IMR-90 (cell line): ENCODE measurements at regions not wholly inside any gene's neighbourhood (a gene's known extent, or its start where the extent isn't known, plus 50 kb on each side); places are given as distances from the start of the nearest gene placed in this dataset.

Experiments used
- ATAC-seq: fragments of 200-7000 bp; cut with Tn5 transposase; 2 replicates; pipeline ENCODE4 v1.9.1; 2020; ENCODE audit warnings: low read depth, mild to moderate bottlenecking, moderate library complexity
- BruUV-seq: library from RNA; stranded (reverse); fragments of 400-500 nt; replicated peaks from 2 replicates; lab custom pipeline; 2021; lab: Mats Ljungman, UMichigan
- CTCF ChIA-PET: fragments of 300-600 bp; formaldehyde crosslinking; extraction: SDS; loops from one replicate; lab custom pipeline; 2021; ENCODE audit warnings: antibody characterized with exemption; lab: Yijun Ruan, JAX
- POLR2A ChIA-PET: fragments of 300-600 bp; sonication (Branson Sonifier 250); formaldehyde crosslinking; loops from one replicate; lab custom pipeline; 2022; ENCODE audit warnings: antibody characterized with exemption; ENCODE audit not compliant: unreplicated experiment; lab: Charles Lee
- DNase-seq: peaks from one replicate; pipeline ENCODE4 v3.0.0; 2013
- H2AFZ ChIP-seq: replicated peaks from 2 replicates; pipeline ENCODE3; 2013; ENCODE audit warnings: low read length, mild to moderate bottlenecking; ENCODE audit not compliant: poor library complexity
- H2AK5ac ChIP-seq: 2 replicates; pipeline ENCODE4 v1.6.1; 2013; ENCODE audit warnings: low read depth, low read length, inconsistent platforms
- H2AK9ac ChIP-seq: replicated peaks from 2 replicates; pipeline ENCODE3; 2013; ENCODE audit warnings: mild to moderate bottlenecking, low read depth, low read length, moderate library complexity; ENCODE audit not compliant: poor library complexity
- H2BK120ac ChIP-seq: 2 replicates; pipeline ENCODE4 v1.6.1; 2013; ENCODE audit warnings: low read depth, low read length, inconsistent platforms
- H2BK15ac ChIP-seq: 3 replicates; pipeline ENCODE4 v1.6.1; 2013; ENCODE audit warnings: low read depth, low read length, inconsistent platforms
- H2BK20ac ChIP-seq: 2 replicates; pipeline ENCODE4 v1.6.1; 2013; ENCODE audit warnings: low read depth, mild to moderate bottlenecking, inconsistent platforms, low read length, moderate library complexity
- H2BK5ac ChIP-seq: 2 replicates; pipeline ENCODE4 v1.6.1; 2013; ENCODE audit warnings: mild to moderate bottlenecking, low read depth, low read length, inconsistent platforms; ENCODE audit not compliant: poor library complexity, severe bottlenecking
- H3K14ac ChIP-seq: replicated peaks from 2 replicates; pipeline ENCODE4 v1.6.1; 2013; ENCODE audit warnings: low read depth, low read length, inconsistent platforms
- H3K18ac ChIP-seq: 2 replicates; pipeline ENCODE4 v1.6.1; 2013; ENCODE audit warnings: low read depth, low read length, control low read depth
- H3K23ac ChIP-seq: 2 replicates; pipeline ENCODE4 v1.6.1; 2013; ENCODE audit warnings: low read depth, low read length, inconsistent platforms
- H3K27ac ChIP-seq: 2 replicates; pipeline ENCODE4 v1.5.1; 2013; ENCODE audit warnings: mild to moderate bottlenecking, control low read depth, low read length; ENCODE audit not compliant: insufficient read depth
- H3K27me3 ChIP-seq: 2 replicates; pipeline ENCODE4 v1.6.1; 2013; ENCODE audit warnings: low read length; ENCODE audit not compliant: control insufficient read depth, insufficient read depth
- H3K36me3 ChIP-seq: 2 replicates; pipeline ENCODE4 v1.6.1; 2013; ENCODE audit warnings: low read length, mixed read lengths; ENCODE audit not compliant: control insufficient read depth, insufficient read depth
- H3K4ac ChIP-seq: 2 replicates; pipeline ENCODE4 v1.6.1; 2013; ENCODE audit warnings: low read depth, low read length, inconsistent platforms
- H3K4me1 ChIP-seq: 2 replicates; pipeline ENCODE4 v1.6.1; 2013; ENCODE audit warnings: low read length, mixed read lengths; ENCODE audit not compliant: control insufficient read depth, insufficient read depth
- H3K4me2 ChIP-seq: 2 replicates; pipeline ENCODE4 v1.6.1; 2013; ENCODE audit warnings: low read depth, mild to moderate bottlenecking, control low read depth, low read length, moderate library complexity
- H3K4me3 ChIP-seq: 2 replicates; pipeline ENCODE4 v1.5.1; 2013; ENCODE audit warnings: low read depth, mild to moderate bottlenecking, control low read depth, low read length, moderate library complexity; ENCODE audit not compliant: insufficient read depth
- H3K56ac ChIP-seq: 2 replicates; pipeline ENCODE4 v1.6.1; 2013; ENCODE audit warnings: low read length, inconsistent platforms; ENCODE audit not compliant: insufficient read depth; ENCODE audit errors: extremely low read depth
- H3K79me1 ChIP-seq, 2 experiments: 2 replicates each; pipeline ENCODE4 v1.6.1; 2013; ENCODE audit warnings: low read length in 2 of 2, inconsistent platforms in 1 of 2, low read depth in 1 of 2
- H3K9ac ChIP-seq: 2 replicates; pipeline ENCODE4 v1.6.1; 2013; ENCODE audit warnings: low read depth, low read length, control low read depth
- H3K9me1 ChIP-seq: 2 replicates; pipeline ENCODE4 v1.6.1; 2013; ENCODE audit warnings: low read length, inconsistent platforms; ENCODE audit not compliant: insufficient read depth
- H3K9me3 ChIP-seq: 2 replicates; pipeline ENCODE4 v1.6.1; 2013; ENCODE audit warnings: low read length; ENCODE audit not compliant: control insufficient read depth, insufficient read depth
- H4K20me1 ChIP-seq: 2 replicates; pipeline ENCODE4 v1.6.1; 2013; ENCODE audit warnings: low read length, inconsistent platforms; ENCODE audit not compliant: insufficient read depth
- H4K5ac ChIP-seq: 2 replicates; pipeline ENCODE4 v1.6.1; 2013; ENCODE audit warnings: mild to moderate bottlenecking, low read depth, low read length, control low read depth
- H4K8ac ChIP-seq, 2 experiments: 2 replicates each; pipeline ENCODE4 v1.6.1; 2013; ENCODE audit warnings: low read depth in 2 of 2, low read length in 2 of 2, control low read depth in 1 of 2, inconsistent platforms in 1 of 2
- H4K91ac ChIP-seq: 2 replicates; pipeline ENCODE4 v1.6.1; 2013; ENCODE audit warnings: low read depth, low read length, inconsistent platforms; ENCODE audit not compliant: insufficient read depth
- CEBPB ChIP-seq: IDR thresholded peaks from 2 replicates; pipeline ENCODE4 v1.6.1; 2012; ENCODE audit warnings: low read depth, low read length, improper control_type of control experiment
- FOS ChIP-seq: fragments of 150-350 bp; IDR thresholded peaks from 2 replicates; pipeline ENCODE4 v1.6.1; 2016; ENCODE audit warnings: low read depth, low read length
- MAFK ChIP-seq: IDR thresholded peaks from 2 replicates; pipeline ENCODE4 v1.6.1; 2012; ENCODE audit warnings: low read depth, low read length, improper control_type of control experiment
- NFE2L2 ChIP-seq: fragments of 150-350 bp; IDR thresholded peaks from 2 replicates; pipeline ENCODE4 v1.6.1; 2016; ENCODE audit warnings: low read depth, mild to moderate bottlenecking, low read length
- RAD21 ChIP-seq: IDR thresholded peaks from 2 replicates; pipeline ENCODE4 v1.6.1; 2012; ENCODE audit warnings: low read length, improper control_type of control experiment
- RCOR1 ChIP-seq: IDR thresholded peaks from 2 replicates; pipeline ENCODE4 v1.6.1; 2012; ENCODE audit warnings: mild to moderate bottlenecking, low read length, improper control_type of control experiment; ENCODE audit not compliant: insufficient replicate concordance
- WGBS, 2 experiments: methylation state at CpG; one replicate each; pipeline versions ENCODE4 v1.1.5 to v1.1.7; 2013; ENCODE audit warnings: missing lambda C conversion rate in 2 of 2; ENCODE audit not compliant: insufficient read length in 1 of 2; ENCODE audit errors: extremely low coverage in 2 of 2; 5-methylcytosine and 5-hydroxymethylcytosine counted together
- dilution Hi-C: fragments of 300-500 bp; cut with HindIII; formaldehyde crosslinking; loops from one replicate; pipeline ENCODE4 v1.14.3; 2018; ENCODE audit warnings: low sequenced_read_pairs; ENCODE audit not compliant: unreplicated experiment
- in situ Hi-C: fragments of 300-500 bp; cut with MboI; formaldehyde crosslinking; loops from 3 replicates; pipeline ENCODE4 v1.14.3; 2019; ENCODE audit warnings: low sequenced_read_pairs, inconsistent platforms, mixed read lengths
- intact Hi-C: fragments of 100-400 bp; cut with micrococcal nuclease; formaldehyde crosslinking; loops from 2 replicates; pipeline ENCODE4 v1.10.0; 2022
- TF ChIP-seq, protein P1 (sequence below): fragments of 150-350 bp; IDR thresholded peaks from 2 replicates; pipeline ENCODE4 v1.6.1; 2017; ENCODE audit warnings: mild to moderate bottlenecking, antibody characterized with exemption, low read length, low read depth
- TF ChIP-seq, protein P2 (sequence below): fragments of 150-350 bp; IDR thresholded peaks from 2 replicates; pipeline ENCODE4 v1.6.1; 2016; ENCODE audit warnings: low read depth, mild to moderate bottlenecking, low read length, moderate library complexity, borderline replicate concordance

DNA sequence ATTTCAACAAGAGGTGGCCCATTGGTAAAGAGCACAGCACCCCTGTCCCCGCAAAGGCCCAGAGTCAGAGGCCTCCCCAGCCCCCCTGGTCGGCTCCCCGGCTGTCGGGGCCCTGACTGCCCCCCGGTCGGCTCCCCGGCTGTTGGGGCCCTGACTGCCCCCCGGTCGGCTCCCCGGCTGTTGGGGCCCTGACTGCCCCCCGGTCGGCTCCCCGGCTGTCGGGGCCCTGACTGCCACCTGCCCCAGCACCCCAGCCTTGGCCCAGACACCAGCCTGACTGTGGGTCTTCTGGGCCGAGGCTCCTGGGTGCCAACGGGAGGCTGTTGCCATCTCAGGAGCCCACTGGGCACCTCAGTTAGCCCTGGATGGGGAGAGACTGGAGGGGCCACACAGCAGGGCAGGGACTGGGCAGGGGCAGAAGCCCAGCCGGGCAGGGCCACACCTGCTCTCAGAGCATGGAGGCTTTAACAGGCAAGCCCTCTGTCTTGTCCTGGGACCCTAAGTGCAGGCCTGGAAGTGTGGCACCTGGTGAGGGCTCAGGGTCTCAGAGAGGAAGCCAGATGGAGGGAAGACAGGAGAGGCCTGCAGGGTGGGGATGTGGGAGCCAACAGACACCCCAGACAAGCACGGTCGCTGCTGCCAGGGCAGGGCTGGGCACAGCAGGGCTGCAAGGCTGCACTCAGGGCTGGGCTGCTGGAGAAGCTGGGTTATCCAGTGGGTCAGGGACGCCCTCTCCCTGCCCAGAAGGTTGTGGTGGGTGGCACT lies 56.5 kb downstream of the JAKMIP3 start:
- 63% methylated on average over 6 of the region's 20 CpGs; no CpG with 5 or more reads in 1 of the 2 experiments for WGBS, 2 experiments
- H3K4me1 ChIP-seq: no peaks in the 10 kb centered on the region
- intact Hi-C loops: no loop called here
- H3K9me1 ChIP-seq: no peaks in the 10 kb centered on the region
- CTCF ChIA-PET: interaction anchor here (0.6 kb wide), 1 partner anchor 301 kb away, joined by 3 read pairs; no protein-coding TSS in a partner anchor
- POLR2A ChIA-PET: no interaction called here
- H3K4me3 ChIP-seq: no peak overlapping the region
- ATAC-seq (no peak), DNase-seq (no peak)
- no peak for TF ChIP-seq FOS
- TF ChIP-seq, protein P1, sequence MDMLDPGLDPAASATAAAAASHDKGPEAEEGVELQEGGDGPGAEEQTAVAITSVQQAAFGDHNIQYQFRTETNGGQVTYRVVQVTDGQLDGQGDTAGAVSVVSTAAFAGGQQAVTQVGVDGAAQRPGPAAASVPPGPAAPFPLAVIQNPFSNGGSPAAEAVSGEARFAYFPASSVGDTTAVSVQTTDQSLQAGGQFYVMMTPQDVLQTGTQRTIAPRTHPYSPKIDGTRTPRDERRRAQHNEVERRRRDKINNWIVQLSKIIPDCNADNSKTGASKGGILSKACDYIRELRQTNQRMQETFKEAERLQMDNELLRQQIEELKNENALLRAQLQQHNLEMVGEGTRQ: no peak
- TF ChIP-seq NFE2L2: no peak
- TF ChIP-seq RAD21: no peak
- no peak for TF ChIP-seq MAFK
- TF ChIP-seq, protein P2, sequence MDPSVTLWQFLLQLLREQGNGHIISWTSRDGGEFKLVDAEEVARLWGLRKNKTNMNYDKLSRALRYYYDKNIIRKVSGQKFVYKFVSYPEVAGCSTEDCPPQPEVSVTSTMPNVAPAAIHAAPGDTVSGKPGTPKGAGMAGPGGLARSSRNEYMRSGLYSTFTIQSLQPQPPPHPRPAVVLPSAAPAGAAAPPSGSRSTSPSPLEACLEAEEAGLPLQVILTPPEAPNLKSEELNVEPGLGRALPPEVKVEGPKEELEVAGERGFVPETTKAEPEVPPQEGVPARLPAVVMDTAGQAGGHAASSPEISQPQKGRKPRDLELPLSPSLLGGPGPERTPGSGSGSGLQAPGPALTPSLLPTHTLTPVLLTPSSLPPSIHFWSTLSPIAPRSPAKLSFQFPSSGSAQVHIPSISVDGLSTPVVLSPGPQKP: no peak
- TF ChIP-seq RCOR1: no peak
- TF ChIP-seq CEBPB: no peak
- no peak overlapping the region for H3K23ac ChIP-seq
- H3K9me3 ChIP-seq: no peaks in the 10 kb centered on the region
- no peak overlapping the region for H3K14ac ChIP-seq
- H3K27ac ChIP-seq: no peak overlapping the region
- no peak overlapping the region for H2BK15ac ChIP-seq
- dilution Hi-C loops: no loop called here
- H2BK120ac ChIP-seq: no peak overlapping the region
- no peak overlapping the region for H2AK9ac ChIP-seq
- no peaks in the 10 kb centered on the region for H3K36me3 ChIP-seq
- no peak overlapping the region for H2AFZ ChIP-seq
- no peak overlapping the region for H2AK5ac ChIP-seq
- H3K79me1 ChIP-seq: no peaks in the 10 kb centered on the region
- H4K20me1 ChIP-seq: no peaks in the 10 kb centered on the region
- no peak overlapping the region for H3K4ac ChIP-seq
- H4K8ac ChIP-seq: no peak overlapping the region
- no peak overlapping the region for H3K56ac ChIP-seq
- peaks cover 16% of the 10 kb centered on the region for H3K27me3 ChIP-seq
- no peak overlapping the region for H4K5ac ChIP-seq
- H3K4me2 ChIP-seq: no peak overlapping the region
- H2BK5ac ChIP-seq: no peak overlapping the region
- no peak overlapping the region for H4K91ac ChIP-seq
- H3K18ac ChIP-seq: no peak overlapping the region
- BruUV-seq: no TSS peak
- H3K9ac ChIP-seq: no peak overlapping the region
- in situ Hi-C loops: no loop called here
- no peak overlapping the region for H2BK20ac ChIP-seq
